ENCODE measurements at regions not wholly inside any gene's neighbourhood (a gene's known extent, or its start where the extent isn't known, plus 50 kb on each side); places are given as distances from the start of the nearest gene placed in this dataset.

GRCh38 chr4:152085657-152086056 is 324.9 kb upstream of the GATB start:
- no peak for DNase-seq (ENCODE audit: low spot score, unreplicated experiment)
- Mint-ChIP-seq H3K4me1 (ENCODE audit: low read depth) (no peaks in the 10 kb centered on the region), H3K4me3 (ENCODE audit: low read depth) (no peak overlapping the region), H3K27ac (no peak overlapping the region), H3K36me3 (ENCODE audit: insufficient read depth) (no peaks in the 10 kb centered on the region), H3K9me3 (ENCODE audit: low read depth) (no peaks in the 10 kb centered on the region), H3K27me3 (peaks cover 3% of the 10 kb centered on the region)
- TF ChIP-seq CTCF (IDR thresholded peaks at IDR 0.05; ENCODE audit: unreplicated experiment) = no peak

DNA sequence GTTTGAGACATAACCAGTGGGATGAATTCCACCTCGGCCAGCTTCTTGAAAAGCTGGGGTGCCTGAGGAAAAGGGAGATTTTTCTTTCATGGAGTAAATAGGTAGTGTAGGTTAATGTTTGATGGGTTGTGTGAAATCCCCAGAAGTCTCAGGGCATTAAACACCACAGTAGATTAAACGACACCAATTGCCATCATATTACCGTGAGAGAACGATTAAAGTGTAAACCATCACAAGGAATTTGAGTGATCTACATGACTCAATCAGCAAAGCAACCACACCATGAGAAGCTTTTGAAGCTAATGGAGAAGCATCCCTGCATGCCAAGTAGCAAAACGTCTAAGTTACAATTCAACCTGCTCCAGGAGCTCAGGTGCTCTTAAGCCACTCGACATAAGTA is 322.5 kb upstream of the GATB start:
- Mint-ChIP-seq H3K36me3 (ENCODE audit: insufficient read depth) (no peaks in the 10 kb centered on the region), H3K27me3 (peaks cover 3% of the 10 kb centered on the region), H3K9me3 (ENCODE audit: low read depth) (no peaks in the 10 kb centered on the region), H3K27ac (no peak overlapping the region), H3K4me1 (ENCODE audit: low read depth) (no peaks in the 10 kb centered on the region), H3K4me3 (ENCODE audit: low read depth) (no peak overlapping the region)
- no peak for DNase-seq (ENCODE audit: low spot score, unreplicated experiment)
- no peak for TF ChIP-seq CTCF (IDR thresholded peaks at IDR 0.05; ENCODE audit: unreplicated experiment)

DNA sequence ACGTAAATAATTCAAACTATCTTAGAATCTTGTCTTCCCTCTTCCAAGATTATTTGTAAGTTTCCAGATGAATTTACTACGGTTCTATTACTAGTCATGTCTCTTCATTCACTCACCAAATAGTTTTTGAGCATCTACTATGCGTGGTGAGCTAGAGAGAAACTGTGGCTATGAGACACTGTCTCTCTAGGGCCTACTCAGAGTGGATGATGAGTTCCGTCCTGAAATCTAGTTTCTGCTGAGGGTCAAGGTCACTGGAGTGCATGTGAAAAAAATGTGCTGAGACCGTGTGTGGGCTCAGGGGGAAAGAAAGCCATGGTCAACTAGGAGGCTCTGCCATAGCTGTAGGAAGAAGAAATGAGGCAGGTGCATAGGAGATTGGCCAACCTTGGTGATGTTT is 320.2 kb upstream of the GATB start:
- no peak for DNase-seq (ENCODE audit: low spot score, unreplicated experiment)
- Mint-ChIP-seq H3K4me3 (ENCODE audit: low read depth) (no peak overlapping the region), H3K9me3 (ENCODE audit: low read depth) (no peaks in the 10 kb centered on the region), H3K36me3 (ENCODE audit: insufficient read depth) (no peaks in the 10 kb centered on the region), H3K4me1 (ENCODE audit: low read depth) (no peaks in the 10 kb centered on the region), H3K27me3 (peaks cover 7% of the 10 kb centered on the region), H3K27ac (no peak overlapping the region)
- no peak for TF ChIP-seq CTCF (IDR thresholded peaks at IDR 0.05; ENCODE audit: unreplicated experiment)

DNA sequence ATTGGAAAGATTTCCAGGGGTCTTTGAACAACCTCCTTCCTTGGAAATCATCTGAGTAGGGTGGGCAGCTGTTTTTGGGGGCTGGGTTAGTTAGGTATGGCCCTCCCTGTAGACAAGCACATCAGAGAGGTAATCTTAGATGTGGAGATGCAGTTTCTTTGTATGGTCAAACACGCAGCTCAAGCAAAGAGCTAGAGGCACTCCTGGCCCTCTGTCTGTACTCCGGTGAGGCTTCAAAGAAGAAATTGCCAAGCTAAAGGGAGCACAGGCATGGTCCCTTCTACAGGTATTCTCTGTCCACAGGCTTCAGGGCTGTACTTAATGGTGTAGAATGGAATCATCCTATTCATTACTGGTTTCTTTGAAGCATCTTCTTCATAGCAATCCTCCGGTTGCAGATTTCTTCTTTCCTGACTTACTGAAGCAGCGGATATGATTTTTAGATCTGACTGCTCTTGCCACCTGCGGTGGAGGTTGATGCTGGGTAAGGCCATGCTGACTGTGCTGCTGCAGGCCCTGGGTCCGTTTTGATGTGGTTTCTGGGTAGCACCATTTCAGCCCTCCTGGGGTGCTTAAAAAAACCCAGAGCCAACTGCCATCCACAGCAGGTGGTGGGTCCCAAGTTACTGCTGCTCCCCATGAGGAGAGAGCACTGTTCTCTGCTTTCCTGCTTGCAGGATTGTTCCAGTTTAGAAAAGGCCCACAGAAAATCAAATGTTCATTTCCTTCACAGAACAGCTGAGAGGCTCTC is 318.9 kb upstream of the GATB start:
- Mint-ChIP-seq H3K9me3 (ENCODE audit: low read depth) (no peaks in the 10 kb centered on the region), H3K27ac (no peak overlapping the region), H3K27me3 (peaks cover 18% of the 10 kb centered on the region), H3K4me1 (ENCODE audit: low read depth) (no peaks in the 10 kb centered on the region), H3K4me3 (ENCODE audit: low read depth) (no peak overlapping the region), H3K36me3 (ENCODE audit: insufficient read depth) (no peaks in the 10 kb centered on the region)
- no peak for DNase-seq (ENCODE audit: low spot score, unreplicated experiment)
- TF ChIP-seq CTCF (IDR thresholded peaks at IDR 0.05; ENCODE audit: unreplicated experiment) = no peak

- Mint-ChIP-seq H3K4me3 (ENCODE audit: low read depth) (no peak overlapping the region), H3K4me1 (ENCODE audit: low read depth) (no peaks in the 10 kb centered on the region), H3K9me3 (ENCODE audit: low read depth) (no peaks in the 10 kb centered on the region), H3K27me3 (peaks cover 17% of the 10 kb centered on the region), H3K27ac (no peak overlapping the region), H3K36me3 (ENCODE audit: insufficient read depth) (no peaks in the 10 kb centered on the region)
- TF ChIP-seq CTCF (IDR thresholded peaks at IDR 0.05; ENCODE audit: unreplicated experiment) = no peak
- DNase-seq (ENCODE audit: low spot score, unreplicated experiment) = no peak
Measured at GRCh38 chr4:152079079-152079478, 318.3 kb upstream of the GATB start.

Data from progenitor cell of endocrine pancreas (in vitro differentiated cells).